GM18505 (cell line): ENCODE measurements at regions not wholly inside any gene's neighbourhood (a gene's known extent, or its start where the extent isn't known, plus 50 kb on each side); places are given as distances from the start of the nearest gene placed in this dataset.
A peak's percentile ranks its signal among the peaks of the same experiment; 100 is the strongest.

Experiments used
- ATAC-seq: cut with Tn5 transposase; IDR thresholded peaks from one replicate; pipeline ENCODE4 v1.9.1; 2021; ENCODE audit not compliant: unreplicated experiment
- POLR2A ChIP-seq: IDR thresholded peaks from 4 replicates; pipeline ENCODE4 v1.6.1; 2011; ENCODE audit warnings: borderline replicate concordance; ENCODE audit not compliant: insufficient read depth, insufficient read length; ENCODE audit errors: extremely low read depth

GRCh38 chr5:168153263-168153875, 138.1 kb upstream of the WWC1 start:
- no peak for TF ChIP-seq POLR2A
- no peak for ATAC-seq

GRCh38 chr5:168153876-168154270, 137.6 kb upstream of the WWC1 start:
- ATAC-seq: no peak

GRCh38 chr5:168155585-168155984, 135.9 kb upstream of the WWC1 start:
- TF ChIP-seq POLR2A: no peak
- ATAC-seq: no peak

More at GRCh38 chr5:168153876-168154270, 137.6 kb upstream of the WWC1 start:
- TF ChIP-seq POLR2A: no peak

GRCh38 chr5:168156170-168156569, 135.3 kb upstream of the WWC1 start:
- no peak for ATAC-seq
- no peak for TF ChIP-seq POLR2A

- TF ChIP-seq POLR2A: no peak
- no peak for ATAC-seq
Measured at GRCh38 chr5:168157141-168157540, 134.3 kb upstream of the WWC1 start.

GRCh38 chr5:168159425-168159824, 132.0 kb upstream of the WWC1 start:
- no peak for TF ChIP-seq POLR2A
- peak; percentile 94 for ATAC-seq

- no peak for TF ChIP-seq POLR2A
- ATAC-seq: no peak
Measured at GRCh38 chr5:168162464-168162863, 129.0 kb upstream of the WWC1 start.

GRCh38 chr5:168163966-168164365, 127.5 kb upstream of the WWC1 start:
- ATAC-seq: no peak
- TF ChIP-seq POLR2A: no peak

GRCh38 chr5:168165221-168165914, 126.1 kb upstream of the WWC1 start:
- no peak for ATAC-seq
- no peak for TF ChIP-seq POLR2A

- TF ChIP-seq POLR2A: no peak
- ATAC-seq: no peak
Measured at GRCh38 chr5:168165977-168166376, 125.5 kb upstream of the WWC1 start.

GRCh38 chr5:168167338-168167737, 124.1 kb upstream of the WWC1 start:
- no peak for ATAC-seq
- no peak for TF ChIP-seq POLR2A

- no peak for TF ChIP-seq POLR2A
- ATAC-seq: no peak
Measured at GRCh38 chr5:168168978-168169698, 122.3 kb upstream of the WWC1 start.

- no peak for TF ChIP-seq POLR2A
- ATAC-seq: no peak
Measured at GRCh38 chr5:168169791-168170190, 121.7 kb upstream of the WWC1 start.

GRCh38 chr5:168171901-168172759, 119.3 kb upstream of the WWC1 start:
- TF ChIP-seq POLR2A: no peak
- ATAC-seq: no peak

GRCh38 chr5:168172760-168173223, 118.7 kb upstream of the WWC1 start:
- no peak for ATAC-seq
- TF ChIP-seq POLR2A: no peak
